Fibroblast of lung (primary cell): ENCODE measurements at regions not wholly inside any gene's neighbourhood (a gene's known extent, or its start where the extent isn't known, plus 50 kb on each side); places are given as distances from the start of the nearest gene placed in this dataset.

ENCODE experiments used
- DNase-seq, 2 donors: peaks; one replicate each; pipeline versions ENCODE4 v3.0.0 to v3.0.0-alpha.2; 2010; ENCODE audit warnings: low read depth in 2 of 2
- H2AFZ ChIP-seq: 2 replicates; pipeline ENCODE4 v1.5.1; 2012; ENCODE audit warnings: low read length, control low read depth, inconsistent platforms
- H3K27ac ChIP-seq: 2 replicates; pipeline ENCODE4 v1.5.1; 2011; ENCODE audit warnings: low read length, control low read depth; ENCODE audit not compliant: insufficient read depth
- H3K27me3 ChIP-seq: 2 replicates; pipeline ENCODE4 v1.5.1; 2011; ENCODE audit warnings: mild to moderate bottlenecking, low read length; ENCODE audit not compliant: control insufficient read depth, insufficient read depth
- H3K36me3 ChIP-seq: 2 replicates; pipeline ENCODE4 v1.5.1; 2011; ENCODE audit warnings: low read length; ENCODE audit not compliant: control insufficient read depth, insufficient read depth
- H3K4me1 ChIP-seq: 2 replicates; pipeline ENCODE4 v1.5.1; 2011; ENCODE audit warnings: low read length; ENCODE audit not compliant: control insufficient read depth, insufficient read depth; ENCODE audit errors: extremely low read depth
- H3K4me2 ChIP-seq: 2 replicates; pipeline ENCODE4 v1.5.1; 2011; ENCODE audit warnings: low read length, control low read depth; ENCODE audit not compliant: insufficient read depth; ENCODE audit errors: extremely low read depth
- H3K4me3 ChIP-seq, 4 experiments: fragments of 200-600 bp in 1 of 4; sonication (generic) in 1 of 4; replicated peaks in 1 of 4; 2 replicates each; pipeline ENCODE4 v1.5.1; 2011 to 2016; ENCODE audit warnings: low read length in 4 of 4, low read depth in 3 of 4, mild to moderate bottlenecking in 3 of 4, control low read depth in 2 of 4, inconsistent platforms in 1 of 4, mixed read lengths in 1 of 4; ENCODE audit not compliant: insufficient read depth in 1 of 4; ENCODE audit errors: control extremely low read depth in 1 of 4
- H3K79me2 ChIP-seq: 2 replicates; pipeline ENCODE4 v1.5.1; 2012; ENCODE audit warnings: mild to moderate bottlenecking, low read length, inconsistent platforms; ENCODE audit not compliant: control insufficient read depth, insufficient read depth
- H3K9ac ChIP-seq: 2 replicates; pipeline ENCODE4 v1.5.1; 2011; ENCODE audit warnings: mild to moderate bottlenecking, low read length, control low read depth; ENCODE audit not compliant: insufficient read depth
- H3K9me3 ChIP-seq: 2 replicates; pipeline ENCODE4 v1.5.1; 2012; ENCODE audit warnings: low read depth, low read length; ENCODE audit not compliant: control insufficient read depth, insufficient read depth
- H4K20me1 ChIP-seq: 2 replicates; pipeline ENCODE4 v1.5.1; 2011; ENCODE audit warnings: low read length; ENCODE audit not compliant: control insufficient read depth, insufficient read depth; ENCODE audit errors: extremely low read depth
- CTCF ChIP-seq, 2 donors: IDR thresholded peaks in 1 of 2; conservative IDR thresholded peaks in 1 of 2; 1 replicate in 1 of 2; 2 replicates in 1 of 2; pipeline ENCODE4 v1.5.1; 2011 to 2012; ENCODE audit warnings: low read length in 2 of 2, control low read depth in 1 of 2, inconsistent platforms in 1 of 2, low read depth in 1 of 2, mild to moderate bottlenecking in 1 of 2
- EZH2 ChIP-seq: IDR thresholded peaks from 2 replicates; pipeline ENCODE4 v1.5.1; 2012; ENCODE audit warnings: low read length, control low read depth, mild to moderate bottlenecking; ENCODE audit errors: missing control alignments

GRCh38 chr6:9186148-9186547 lies 750.8 kb upstream of the SLC35B3 start:
- H4K20me1 ChIP-seq, result no peaks in the 10 kb centered on the region
- H3K36me3 ChIP-seq, result no peaks in the 10 kb centered on the region
- no peak overlapping the region for H3K4me2 ChIP-seq
- no peaks in the 10 kb centered on the region for H3K9me3 ChIP-seq
- H3K4me1 ChIP-seq, result no peaks in the 10 kb centered on the region
- H2AFZ ChIP-seq, result no peak overlapping the region
- H3K27ac ChIP-seq, result no peak overlapping the region
- no peak overlapping the region for H3K4me3 ChIP-seq
- no peak for DNase-seq
- no peaks in the 10 kb centered on the region for H3K79me2 ChIP-seq
- no peak overlapping the region for H3K9ac ChIP-seq
- no peak for TF ChIP-seq EZH2
- no peak for TF ChIP-seq CTCF (conservative IDR thresholded peaks at IDR 0.05 in 1 of 2, IDR thresholded peaks at IDR 0.05 in 1 of 2; ENCODE audit: low read depth in 1 of 2, low read length in 2 of 2)
- H3K27me3 ChIP-seq, result no peaks in the 10 kb centered on the region

- no peak for DNase-seq
- H3K27ac ChIP-seq, result no peak overlapping the region
- no peaks in the 10 kb centered on the region for H3K79me2 ChIP-seq
- no peak overlapping the region for H3K4me3 ChIP-seq
- no peaks in the 10 kb centered on the region for H3K4me1 ChIP-seq
- no peak overlapping the region for H3K9ac ChIP-seq
- H4K20me1 ChIP-seq, result no peaks in the 10 kb centered on the region
- H2AFZ ChIP-seq, result no peak overlapping the region
- TF ChIP-seq EZH2 (no peak), CTCF (conservative IDR thresholded peaks at IDR 0.05 in 1 of 2, IDR thresholded peaks at IDR 0.05 in 1 of 2; ENCODE audit: low read depth in 1 of 2, low read length in 2 of 2) (no peak)
- no peaks in the 10 kb centered on the region for H3K36me3 ChIP-seq
- H3K9me3 ChIP-seq, result no peaks in the 10 kb centered on the region
- no peaks in the 10 kb centered on the region for H3K27me3 ChIP-seq
- H3K4me2 ChIP-seq, result no peak overlapping the region
Measured at GRCh38 chr6:9178071-9178470, 742.7 kb upstream of the SLC35B3 start.

- TF ChIP-seq CTCF (conservative IDR thresholded peaks at IDR 0.05 in 1 of 2, IDR thresholded peaks at IDR 0.05 in 1 of 2; ENCODE audit: low read depth in 1 of 2, low read length in 2 of 2), result no peak
- no peak for TF ChIP-seq EZH2
Measured at GRCh38 chr6:9173229-9173628, 737.9 kb upstream of the SLC35B3 start.

More at GRCh38 chr6:9173229-9173628, 737.9 kb upstream of the SLC35B3 start:
- H3K79me2 ChIP-seq, result no peaks in the 10 kb centered on the region
- DNase-seq, result no peak
- H3K4me3 ChIP-seq, result no peak overlapping the region
- H3K9me3 ChIP-seq, result no peaks in the 10 kb centered on the region
- no peak overlapping the region for H2AFZ ChIP-seq
- H3K9ac ChIP-seq, result no peak overlapping the region
- no peaks in the 10 kb centered on the region for H3K27me3 ChIP-seq
- H3K36me3 ChIP-seq, result no peaks in the 10 kb centered on the region
- H3K27ac ChIP-seq, result no peak overlapping the region
- no peaks in the 10 kb centered on the region for H4K20me1 ChIP-seq
- no peak overlapping the region for H3K4me2 ChIP-seq
- H3K4me1 ChIP-seq, result no peaks in the 10 kb centered on the region
